ENCODE measurements at regions not wholly inside any gene's neighbourhood (a gene's known extent, or its start where the extent isn't known, plus 50 kb on each side); places are given as distances from the start of the nearest gene placed in this dataset.
"Not testable (repeated sequence)": the region's sequence is repeated elsewhere in the genome, so short reads cannot be mapped to it uniquely, and the experiment has no call there.

DNA sequence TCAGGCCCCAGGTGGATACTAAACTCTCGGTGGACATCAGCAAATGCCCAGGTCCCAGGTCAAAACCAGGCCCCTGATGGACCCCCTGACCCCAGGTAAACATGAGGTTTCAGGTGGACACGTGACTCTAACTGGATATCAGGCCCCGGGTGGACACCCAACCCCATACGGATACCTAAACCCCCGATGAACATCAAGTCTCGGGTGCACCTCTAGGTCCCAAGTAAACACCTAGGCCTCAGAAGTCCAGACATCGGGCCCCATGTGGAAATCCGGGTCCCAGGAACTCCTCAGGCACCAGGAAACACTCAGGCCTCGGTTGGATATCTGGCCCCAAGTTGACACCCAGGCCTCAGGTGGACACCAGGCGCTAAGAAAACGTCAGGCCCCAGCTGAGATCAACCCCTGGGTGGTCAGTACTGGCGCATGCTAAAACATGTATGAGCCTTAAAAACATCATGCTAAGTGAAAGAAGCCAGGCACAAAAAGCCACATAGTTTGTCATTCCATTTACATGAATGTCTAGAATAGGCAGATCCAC is 54.4 kb upstream of the SEPTIN5 start:
- DNase-seq (ENCODE audit: extremely low read depth in 1 of 2, low read depth in 1 of 2), result no peak

DNA sequence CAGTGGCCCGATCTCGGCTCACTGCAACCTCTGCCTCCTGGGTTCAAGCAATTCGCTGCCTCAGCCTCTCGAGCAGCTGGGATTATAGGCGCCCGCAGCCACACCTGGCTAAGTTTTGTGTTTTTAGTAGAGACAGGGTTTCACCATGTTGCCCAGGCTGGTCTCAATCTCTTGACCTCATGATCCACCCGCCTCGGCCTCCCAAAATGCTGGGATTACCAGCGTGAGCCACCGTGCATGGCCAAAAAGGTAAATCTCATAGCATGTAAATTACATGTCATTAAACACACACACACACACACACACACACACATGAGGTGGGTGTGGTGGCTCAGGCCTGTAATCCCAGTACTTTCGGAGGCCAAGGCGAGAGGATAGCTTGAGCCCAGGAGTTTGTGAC is 53.7 kb upstream of the SEPTIN5 start:
- not testable (repeated sequence) for DNase-seq (ENCODE audit: extremely low read depth in 1 of 2, low read depth in 1 of 2)

DNA sequence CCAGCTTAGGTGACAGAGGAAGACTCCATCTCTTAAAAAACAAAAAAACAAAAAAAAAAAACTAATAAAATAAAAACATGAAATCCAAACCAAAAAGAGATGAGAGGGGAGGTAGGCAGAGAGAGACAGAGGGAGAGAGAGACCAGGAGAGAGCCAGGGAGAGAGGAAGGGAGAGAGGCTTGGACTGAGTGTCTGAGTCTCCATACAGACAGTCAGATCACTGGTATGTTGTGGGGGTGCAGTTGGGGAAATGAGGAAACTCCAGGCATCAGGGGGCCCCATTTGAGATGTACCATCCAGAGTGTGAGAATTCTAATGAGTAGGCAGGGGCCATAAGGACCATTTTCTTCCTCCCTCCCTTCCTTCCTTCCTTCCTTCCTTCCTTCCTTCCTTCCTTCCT is 53.1 kb upstream of the SEPTIN5 start:
- no peak for DNase-seq (ENCODE audit: extremely low read depth in 1 of 2, low read depth in 1 of 2)

DNA sequence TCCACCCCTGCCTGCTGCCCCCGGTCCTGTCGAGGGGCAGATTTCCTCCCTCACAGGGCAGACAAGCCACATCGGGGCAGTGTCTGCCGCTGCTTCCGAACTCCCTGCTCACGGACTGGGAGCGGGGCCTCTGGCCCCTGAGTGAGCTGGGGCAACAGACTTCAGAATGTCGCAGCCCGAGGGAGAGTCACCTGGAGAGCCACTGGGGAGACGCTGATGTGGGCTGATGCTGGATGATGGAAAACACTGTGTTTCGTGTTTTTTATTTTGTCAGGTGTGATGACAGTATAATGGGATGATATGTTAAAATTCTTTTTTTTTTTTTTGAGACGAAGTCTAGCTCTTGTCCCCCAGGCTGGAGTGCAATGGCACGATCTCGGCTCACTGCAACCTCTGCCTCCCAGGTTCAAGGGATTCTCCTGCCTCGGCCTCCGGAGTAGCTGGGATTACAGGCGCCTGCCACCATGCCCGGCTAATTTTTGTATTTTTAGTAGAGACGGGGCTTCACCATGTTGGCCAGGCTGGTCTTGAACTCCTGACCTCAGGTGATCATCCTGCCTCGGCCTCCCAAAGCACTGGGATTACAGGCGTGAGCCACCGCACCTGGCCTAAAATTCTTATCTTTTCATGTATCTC is 52.1 kb upstream of the SEPTIN5 start:
- DNase-seq (ENCODE audit: extremely low read depth in 1 of 2, low read depth in 1 of 2), result not testable (repeated sequence)

DNA sequence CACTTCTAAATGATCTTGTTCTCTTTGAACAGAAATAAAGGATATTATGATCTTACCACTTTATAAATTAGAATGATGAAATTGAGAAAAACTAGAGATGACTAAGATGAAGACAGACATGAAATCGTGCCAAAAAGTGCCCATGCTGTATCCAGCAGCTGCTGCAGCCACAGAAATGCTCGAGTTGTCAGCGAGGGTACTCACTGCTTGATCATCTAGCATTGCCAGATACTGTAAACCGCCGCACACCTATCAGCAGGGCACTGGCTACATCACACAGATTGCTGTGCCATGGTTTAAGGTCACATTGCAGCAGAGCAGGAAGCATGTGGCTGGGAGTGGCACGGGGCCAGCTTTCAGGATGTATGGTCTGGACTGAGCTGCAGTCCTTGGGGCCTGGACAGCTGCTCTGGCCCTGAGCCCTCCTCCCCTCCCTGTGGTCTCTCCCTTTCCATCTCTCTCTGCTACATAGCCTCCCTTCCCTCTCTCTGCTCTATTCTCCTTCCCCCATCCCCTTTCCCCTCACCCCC is 51.0 kb upstream of the SEPTIN5 start:
- no peak for DNase-seq (ENCODE audit: extremely low read depth in 1 of 2, low read depth in 1 of 2)

DNA sequence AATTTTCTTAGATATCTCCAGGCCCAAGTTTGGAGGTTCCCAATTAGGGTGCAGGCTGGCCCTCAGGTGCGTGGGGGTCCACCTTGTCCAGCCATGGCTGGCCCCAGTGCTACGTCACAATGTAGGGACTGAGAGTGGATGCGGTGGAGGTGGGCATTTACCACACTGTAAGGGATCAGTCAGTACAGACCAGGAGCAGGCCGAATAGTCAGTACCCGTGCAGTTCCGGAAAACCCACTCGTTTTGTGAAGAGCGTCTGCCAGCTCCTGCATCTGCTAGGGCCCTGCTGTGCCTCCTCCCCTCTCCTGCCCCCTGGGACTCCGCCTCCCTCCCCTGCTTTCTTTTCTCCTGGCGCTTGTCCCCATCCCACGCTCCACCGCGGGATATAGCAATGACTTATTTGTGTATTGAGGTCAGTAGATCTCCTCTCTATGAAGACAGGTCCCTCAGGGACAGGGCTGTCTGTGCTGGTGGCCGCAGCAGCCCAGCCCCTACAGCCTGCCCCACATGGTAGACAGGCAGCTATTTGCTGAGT is 50.4 kb upstream of the SEPTIN5 start:
- DNase-seq (ENCODE audit: extremely low read depth in 1 of 2, low read depth in 1 of 2), result no peak

DNA sequence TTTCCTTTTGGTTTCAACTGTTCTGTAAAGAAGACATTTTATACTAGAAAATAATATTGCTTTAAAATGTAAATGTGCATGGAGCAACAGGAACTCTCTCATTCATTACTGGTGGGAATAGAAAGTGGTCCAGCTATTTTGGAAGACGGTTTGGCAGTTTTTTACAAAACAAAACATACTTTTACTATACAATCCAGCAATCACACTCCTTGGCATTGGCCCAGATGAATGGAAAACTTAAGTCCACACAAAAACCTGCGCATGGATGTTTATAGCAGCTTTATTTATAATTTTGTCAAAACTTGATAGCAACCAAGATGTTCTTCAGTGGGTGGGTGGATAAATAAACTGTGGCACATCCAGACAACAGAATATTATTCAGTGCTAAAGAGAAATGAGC is 49.9 kb upstream of the SEPTIN5 start:
- no peak for DNase-seq (ENCODE audit: extremely low read depth in 1 of 2, low read depth in 1 of 2)

Data from activated CD8-positive, alpha-beta memory T cell treated with anti-CD3 and anti-CD28 coated beads for 1 hour (primary cell).